NCI-H345 treated with DMSO at 0.1 percent for 48 hours (cell line): ENCODE measurements at regions not wholly inside any gene's neighbourhood (a gene's known extent, or its start where the extent isn't known, plus 50 kb on each side); places are given as distances from the start of the nearest gene placed in this dataset.

Experiments
- DNase-seq: peaks from one replicate; lab custom pipeline; 2025; ENCODE audit not compliant: unreplicated experiment; lab: John Stamatoyannopoulos, UW

DNA sequence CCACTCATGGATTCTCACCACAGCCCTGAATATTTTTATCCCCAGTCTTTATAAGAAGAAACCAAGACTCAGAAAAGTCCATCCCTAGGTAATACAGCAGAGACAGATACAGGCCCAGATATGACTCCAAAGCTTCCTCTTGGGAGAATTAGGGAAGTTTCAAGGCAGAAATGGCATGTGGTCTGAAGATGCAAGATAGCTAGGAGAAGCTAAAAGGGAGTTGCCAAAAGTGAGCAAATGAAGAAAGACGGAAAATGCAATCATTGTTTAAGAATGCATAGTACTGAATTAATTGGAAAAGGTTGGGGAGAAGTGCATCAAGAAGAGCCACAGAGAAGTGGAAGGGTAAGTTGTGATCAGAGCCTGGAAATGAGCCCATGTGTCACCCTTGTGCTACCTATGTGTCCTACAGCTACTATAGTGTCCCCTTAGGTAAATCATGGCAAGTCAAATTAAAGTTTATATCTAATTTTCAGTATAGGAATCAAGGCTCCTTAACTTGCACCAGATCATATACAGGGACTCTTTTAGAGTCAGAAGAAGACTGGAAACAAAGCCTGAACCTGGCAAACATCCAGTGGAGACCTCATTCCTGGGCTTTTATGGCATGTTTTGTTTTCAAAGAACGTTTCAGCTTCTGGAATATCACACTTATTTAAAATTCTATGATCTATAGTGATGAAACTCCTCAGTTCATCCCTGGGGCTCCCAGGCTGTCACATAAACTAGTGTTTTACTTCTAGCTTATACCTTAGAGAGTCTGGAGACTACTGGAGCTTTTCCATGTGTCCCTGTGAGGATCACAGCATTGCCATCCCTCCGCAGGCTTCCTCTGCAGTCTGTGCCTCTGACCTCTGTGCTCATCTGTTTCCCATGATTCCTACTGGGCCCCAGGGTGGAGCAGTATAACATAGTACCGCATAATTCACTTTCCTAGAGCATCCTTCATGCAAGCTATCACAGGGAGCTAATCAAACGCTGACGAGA, 189.0 kb upstream of the CDKN3 start:
- DNase-seq = no peak

DNA sequence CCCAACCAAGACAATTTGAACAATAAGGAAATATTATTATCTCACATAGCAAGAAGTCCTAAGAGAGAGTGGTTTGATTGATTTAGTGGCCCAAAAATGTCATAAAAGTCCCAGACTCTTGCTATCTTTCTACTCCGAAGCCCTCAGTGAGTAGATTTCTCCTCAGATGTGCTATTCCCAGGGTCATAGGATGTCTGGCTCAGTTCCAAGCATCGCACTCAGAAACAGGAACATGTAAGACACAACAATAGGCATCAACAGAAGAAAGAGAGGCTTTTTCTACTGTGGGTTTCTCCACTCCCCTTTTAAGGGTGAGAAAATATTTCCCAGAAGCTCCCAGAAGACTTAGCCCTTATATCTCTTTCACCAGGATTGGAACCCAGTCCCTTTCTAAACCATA, 188.1 kb upstream of the CDKN3 start:
- DNase-seq = no peak

DNA sequence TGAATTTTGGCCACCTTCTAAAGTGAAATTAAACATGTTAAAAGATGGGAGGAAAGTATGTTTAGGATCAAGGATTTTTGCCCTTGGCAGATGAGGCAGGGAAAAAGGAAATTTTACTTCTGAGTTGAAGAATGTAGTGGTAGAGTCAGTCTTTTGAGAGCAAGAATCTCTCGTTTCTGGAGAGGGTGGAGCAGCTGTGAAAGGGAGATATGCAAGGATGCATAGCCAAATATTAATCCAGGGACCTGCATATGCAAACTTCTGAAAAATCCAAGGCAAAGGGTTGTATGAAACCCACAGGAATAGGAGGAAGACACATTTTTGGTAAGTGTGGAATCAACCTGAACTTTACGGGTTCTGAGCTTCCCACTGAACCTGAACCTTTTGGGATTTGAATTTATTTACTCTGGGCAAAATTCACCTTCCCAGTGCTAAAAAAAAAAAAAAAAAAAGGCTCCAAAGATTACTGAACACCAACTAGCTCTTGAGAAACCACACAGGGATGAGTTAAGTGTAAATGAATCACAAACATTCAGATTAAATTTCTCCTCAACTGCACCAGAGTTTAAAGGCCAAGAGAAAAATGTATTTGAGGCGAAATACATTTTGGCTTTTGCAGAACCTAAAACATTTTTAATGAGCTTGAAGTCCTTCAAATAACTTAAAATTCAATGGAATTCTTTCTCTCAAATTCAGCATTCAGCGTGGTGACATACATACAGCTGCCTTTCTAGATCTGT, 187.1 kb upstream of the CDKN3 start:
- DNase-seq = no peak

DNA sequence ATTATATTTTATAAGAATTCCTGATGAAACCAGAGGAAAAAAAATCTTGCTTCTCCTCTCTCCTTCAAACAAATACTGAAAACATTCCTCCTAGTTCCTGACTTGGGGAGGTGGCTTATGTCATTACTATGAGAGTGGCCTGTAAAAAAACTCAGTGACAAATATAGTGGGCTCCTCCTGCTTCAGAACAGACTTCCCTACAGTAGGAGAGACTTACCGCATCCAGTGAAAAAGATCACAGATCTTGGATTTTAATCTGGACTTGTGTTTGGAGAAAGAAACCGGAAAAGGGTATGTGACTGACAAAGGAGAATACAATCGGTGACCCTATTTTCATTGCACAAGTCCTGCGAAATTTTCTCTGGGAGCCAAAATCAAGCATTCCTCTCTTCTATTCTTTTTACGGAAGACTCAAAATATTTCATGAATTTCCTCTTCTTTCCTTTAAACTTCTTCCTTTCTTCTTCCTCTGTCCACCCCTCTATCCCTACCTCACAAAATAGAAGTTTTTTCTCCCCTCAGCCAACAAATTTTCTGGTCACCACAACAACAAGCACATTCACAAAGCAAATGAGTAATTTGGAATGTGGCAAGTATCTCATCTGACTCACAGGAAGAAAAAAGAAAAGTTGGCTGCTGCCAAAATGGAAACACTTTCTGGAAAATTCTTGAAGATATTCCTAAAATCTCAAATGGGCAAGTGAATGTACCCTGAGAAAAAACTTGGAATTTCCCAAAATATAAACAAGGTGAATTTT, 185.1 kb upstream of the CDKN3 start:
- DNase-seq = no peak

DNA sequence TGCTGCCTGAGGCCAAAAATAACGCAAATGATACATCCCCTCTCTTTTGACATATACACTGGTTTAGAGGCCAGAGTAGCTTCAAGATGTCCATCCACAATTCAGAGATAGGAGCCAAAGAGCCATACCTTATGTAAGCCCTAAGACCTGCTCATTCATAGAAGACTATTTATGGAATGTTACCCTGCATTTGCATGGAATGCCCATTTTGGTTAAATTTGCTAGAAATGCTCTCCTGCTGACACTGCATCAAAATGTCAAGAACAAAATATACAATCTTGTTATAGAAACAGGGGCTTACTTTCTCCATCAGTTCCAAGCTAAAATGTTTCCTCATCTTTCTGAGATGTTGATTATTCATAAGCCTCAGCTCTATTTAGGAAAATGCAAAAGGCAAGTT, 183.3 kb upstream of the CDKN3 start:
- DNase-seq = no peak

DNA sequence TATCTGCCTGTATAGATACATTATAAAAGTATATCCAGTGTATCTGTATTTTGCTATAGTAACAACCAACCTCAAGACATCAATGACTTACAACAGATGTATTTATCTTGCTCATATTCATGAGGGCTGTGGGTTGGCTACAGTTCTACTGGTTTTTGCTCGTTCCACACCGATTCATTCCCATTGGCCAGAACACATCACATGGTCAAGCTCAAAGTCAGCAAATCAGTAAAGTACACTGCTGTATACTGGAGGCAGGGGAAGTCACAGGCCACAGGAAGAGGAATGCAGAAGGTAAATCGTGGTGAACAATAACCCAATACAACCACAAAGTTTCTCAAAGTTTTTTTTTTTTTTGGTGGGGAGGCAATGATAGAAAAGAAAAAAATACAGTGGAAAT, 180.0 kb upstream of the CDKN3 start:
- no peak for DNase-seq

DNA sequence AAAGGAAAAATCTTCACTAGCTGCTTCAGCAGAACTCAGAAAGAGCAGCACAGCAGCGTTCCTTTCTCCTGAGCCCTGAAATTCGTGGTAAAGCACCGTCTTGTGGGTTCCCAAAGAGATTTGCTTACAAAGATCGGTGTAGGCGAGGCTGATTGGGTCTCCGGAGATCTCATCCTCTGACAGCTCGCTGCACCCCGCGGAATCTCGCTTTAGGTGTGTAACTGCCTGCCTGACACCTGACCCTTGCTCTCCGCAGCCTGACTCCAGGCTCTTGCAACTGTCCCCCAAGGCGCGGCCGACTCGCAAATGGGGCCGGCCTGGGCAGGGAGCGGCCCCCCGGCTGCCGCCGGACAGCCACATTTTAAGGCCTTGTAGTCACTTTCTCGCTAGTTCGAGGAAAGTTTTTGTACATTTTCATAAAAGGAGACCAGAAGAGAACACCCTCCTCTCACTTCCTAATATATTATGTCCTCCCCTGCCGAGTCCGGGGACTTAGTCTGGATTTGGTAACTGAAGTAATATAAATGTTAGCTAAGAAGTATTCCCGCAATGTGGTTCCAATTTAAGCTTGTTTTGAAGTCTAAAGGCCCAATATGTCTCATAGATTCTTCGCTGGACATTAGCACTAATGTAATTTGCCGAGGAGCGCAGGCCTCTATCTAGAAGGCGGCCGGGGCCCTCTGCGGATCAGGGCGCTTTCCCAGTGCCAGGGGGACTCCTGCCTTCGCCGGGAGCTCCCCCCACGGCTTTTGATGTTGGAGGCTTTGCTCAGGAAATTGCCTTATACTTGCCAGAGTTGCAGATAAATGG, 177.3 kb upstream of the CDKN3 start:
- DNase-seq = no peak

DNA sequence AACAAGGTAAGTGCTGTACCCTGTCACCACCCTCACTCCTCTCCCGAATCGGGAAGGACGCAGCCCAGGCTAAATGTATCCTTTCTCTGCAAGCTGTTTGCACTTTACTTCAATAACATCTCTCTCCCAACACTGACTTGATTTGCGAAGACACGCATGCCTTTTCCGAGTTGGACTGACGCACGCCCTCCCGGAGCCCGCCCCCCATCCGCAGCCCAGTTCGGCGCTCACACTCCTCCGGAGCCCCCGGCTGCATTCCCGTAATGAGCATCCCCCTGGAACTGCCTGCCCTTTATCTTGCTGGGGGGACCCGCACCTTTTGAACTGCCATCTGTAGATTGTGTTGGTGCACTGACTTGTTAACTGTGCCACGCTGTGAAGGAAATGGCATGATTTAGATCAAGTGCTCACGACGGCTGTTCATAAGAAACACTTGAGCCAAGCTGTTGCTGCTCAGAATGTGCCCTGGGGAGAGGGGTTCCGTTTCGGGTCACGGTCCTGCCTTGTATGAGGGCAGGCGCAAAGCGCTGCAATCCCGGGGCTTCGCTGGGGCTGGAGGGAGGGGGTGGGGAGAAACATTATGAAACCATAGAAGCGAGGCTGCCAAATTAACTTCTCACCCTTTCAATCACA, 176.6 kb upstream of the CDKN3 start:
- no peak for DNase-seq

DNA sequence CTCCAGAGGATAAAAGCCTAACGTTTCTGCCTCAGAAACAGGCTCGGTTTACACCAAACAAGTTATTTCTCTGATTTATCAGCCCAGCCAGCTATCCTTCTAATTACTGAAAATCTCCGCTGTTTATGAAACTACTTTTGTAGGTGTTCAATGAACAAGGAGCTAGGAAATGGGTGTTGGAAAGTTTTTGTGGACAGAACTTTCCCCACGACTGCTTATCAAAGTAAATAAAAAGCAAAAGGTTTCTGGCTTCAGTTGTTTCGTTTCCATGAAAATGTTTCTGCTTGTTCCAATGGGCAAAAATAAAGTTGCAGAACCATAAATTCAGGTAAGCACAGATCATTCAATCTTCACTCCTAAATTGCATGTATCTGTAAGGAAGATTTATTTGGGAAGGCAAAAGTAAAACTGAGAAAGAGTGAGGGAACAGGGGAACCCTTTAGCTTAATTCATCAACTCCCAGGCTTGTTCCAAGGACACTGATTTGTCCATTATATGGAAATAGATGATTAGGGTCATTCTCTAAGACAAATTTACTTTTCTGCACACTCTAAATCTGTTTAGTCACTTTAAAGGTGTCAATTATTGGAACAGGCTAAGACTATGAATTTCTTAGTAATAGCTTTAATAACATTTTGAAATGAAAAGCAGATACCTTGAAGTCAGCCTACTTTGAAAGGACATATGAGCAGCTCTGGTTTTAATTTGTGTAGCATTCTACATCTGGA, 175.9 kb upstream of the CDKN3 start:
- DNase-seq = no peak

DNA sequence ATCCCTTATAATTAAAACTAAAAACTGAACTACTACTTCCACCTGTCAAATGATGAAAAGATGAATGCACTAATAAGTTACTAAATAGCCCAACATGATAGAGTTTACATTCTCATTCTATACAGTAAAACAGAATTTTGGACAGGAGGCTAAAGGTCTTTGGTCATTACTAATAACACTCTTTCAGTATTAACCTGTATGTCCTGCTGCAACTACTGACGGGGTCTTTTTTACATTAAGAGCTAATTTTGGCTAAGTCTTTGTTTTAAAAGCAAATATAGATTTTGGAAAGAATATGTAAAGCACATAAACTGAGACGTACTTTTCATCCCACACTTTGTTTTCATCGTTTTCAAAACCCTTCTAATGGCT, 175.4 kb upstream of the CDKN3 start:
- DNase-seq = no peak

DNA sequence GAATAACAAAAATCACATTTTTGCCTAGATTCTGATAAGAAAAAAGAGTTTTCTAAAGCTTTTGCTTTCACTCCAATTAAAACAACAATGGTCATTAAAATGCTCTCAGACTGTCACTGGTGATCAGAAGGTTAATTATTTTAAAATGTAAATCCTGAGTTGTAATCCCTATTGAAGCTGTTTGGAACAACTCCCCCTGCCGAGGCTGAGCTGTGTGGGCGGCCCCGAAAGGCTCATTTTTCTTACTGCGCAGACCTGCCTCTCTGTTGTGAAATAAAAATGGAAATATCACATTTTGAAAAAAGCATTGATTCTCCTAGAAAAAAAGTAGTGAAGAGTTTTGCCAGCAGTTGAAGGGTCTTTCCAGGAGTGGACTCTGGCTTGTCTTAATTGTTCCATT, 174.8 kb upstream of the CDKN3 start:
- no peak for DNase-seq

DNA sequence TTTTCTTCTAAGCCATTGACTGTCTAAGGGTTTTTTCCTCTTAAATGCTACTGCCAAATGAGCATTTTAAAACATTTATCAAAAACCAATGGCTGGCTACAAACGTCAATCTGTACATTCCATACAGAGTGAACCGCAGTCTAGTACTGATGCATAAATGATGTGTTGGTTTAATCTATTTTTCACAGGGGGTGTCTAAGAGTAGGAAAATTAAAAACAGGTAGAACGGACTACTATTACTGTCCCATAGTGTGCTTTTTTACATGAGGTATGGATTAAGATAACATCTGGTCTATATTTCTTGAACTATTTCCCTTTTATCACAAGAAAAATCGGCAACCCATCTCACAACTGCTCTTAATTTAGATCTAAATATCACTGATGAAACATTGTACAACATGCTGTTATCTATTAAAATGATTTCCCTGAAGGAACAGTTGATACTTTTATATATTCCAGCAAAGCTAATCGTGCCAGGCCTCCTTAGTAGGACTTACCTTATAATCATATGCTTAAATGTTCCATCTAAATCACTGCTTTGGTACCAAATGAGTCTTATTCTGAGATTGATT, 172.9 kb upstream of the CDKN3 start:
- DNase-seq = no peak

DNA sequence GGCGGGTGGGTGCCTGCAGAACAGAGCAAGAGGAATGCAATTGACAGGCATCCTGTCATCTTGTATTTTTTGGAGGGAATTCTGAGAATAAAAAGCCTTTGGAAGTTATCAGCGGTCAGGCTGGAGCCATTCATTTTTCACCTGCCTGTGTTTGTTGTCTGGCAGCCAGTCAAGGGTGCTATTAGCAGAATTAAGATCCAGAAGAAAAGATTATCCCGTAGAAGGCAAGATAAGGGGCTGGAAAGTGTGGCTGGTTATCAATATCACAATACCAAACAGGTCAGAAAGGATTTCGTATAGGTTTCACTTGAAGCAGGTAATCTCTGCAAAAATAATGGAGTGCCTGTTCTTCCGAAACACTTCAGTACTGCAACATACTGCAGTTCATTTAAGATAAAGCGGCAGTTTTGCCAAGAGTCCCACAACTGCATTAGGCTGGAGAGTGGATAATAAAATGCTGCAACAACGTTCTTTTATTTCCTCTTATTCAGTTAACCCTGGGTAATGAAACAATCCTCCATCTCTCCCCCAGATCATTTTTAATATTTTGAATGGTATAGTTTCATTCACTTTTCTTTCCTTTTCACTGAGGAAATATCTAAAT, 171.2 kb upstream of the CDKN3 start:
- DNase-seq = no peak

DNA sequence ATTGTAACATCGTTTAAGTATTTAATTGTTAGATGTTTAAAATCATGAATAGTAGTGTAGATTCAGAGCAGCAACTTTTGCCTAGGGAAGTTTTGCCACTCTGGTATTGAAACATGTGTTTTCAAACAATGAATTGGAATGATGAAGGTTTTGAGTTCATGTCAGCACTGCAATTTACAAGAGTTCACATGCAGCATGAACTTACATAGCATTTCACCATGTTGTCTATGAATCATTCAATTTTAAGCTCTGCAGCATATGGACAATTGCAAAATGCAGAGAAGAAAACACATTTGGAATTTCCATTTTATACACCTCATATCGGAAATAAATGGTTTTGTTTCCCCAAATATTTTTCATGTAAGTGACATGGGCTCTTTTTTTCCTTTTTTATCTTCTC, 170.7 kb upstream of the CDKN3 start:
- DNase-seq = no peak

DNA sequence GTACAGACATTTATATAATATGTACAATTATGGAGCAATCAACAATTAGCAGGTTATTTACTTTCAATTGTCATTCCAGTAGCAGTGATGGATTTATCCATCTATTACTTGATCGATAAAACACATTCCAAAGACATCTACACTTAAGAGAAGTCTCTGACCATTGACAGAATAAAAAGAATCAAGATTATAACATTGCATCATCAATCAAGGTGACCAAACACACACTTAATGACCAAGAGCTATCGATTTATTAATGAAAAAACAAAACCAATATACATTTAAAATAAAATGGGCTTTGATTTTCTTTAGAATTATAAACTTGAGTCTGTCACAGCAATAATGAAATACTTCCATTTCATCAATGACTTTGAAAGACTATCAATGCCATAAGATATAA, 170.2 kb upstream of the CDKN3 start:
- DNase-seq = no peak

DNA sequence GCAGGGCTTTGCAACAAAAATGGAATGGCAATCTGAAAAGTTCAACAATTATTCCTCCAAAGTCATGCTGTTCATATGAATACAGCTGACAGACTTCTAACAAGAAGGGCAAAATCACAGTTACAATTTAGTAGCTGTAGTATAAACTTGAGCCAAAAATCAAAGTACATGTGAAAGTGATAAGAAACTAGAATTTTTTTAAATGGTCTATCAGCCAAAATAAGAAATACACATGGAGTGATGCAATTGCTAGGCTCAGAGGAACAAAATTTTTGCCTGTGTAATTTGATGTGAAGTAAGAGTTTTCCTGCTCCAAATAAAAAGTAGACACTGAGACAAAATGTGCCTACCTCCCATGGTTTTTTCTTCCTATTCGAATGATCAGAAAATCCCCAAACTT, 167.7 kb upstream of the CDKN3 start:
- no peak for DNase-seq

DNA sequence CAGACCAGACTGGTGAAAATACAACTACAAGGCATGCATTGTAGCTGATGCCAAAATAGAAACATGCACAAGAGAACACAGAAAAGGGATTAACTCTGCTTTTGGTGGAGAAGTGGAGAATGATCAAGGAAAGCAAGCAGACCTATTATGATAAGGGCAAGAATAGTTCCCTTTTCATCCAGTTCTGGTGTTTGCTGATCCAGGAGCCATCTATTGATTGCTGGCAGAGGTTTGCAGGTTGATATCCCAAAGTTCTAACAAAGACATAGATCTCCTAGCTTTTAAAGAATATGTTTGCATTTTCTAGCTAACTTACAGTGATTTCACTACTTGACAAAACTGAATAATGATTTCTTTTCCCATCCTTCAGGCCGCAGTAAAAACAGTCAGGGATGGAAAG, 166.2 kb upstream of the CDKN3 start:
- no peak for DNase-seq

DNA sequence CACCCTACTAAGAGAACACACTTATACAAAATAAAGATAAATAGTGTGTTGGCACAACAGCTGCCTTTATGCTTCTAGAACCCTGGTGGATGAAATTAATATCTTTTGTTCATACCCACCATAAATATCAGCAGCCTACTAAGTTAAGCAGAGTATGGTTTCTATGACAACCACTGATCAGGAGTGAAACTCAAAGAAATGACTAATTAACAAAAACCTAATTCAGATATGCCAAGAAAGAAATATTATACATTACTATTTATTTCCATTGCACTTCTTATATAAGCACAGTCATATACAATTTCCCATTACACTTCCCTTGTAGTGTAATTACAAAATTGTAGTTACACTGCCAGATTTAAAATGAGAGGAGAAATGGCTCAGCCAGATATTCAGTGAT, 164.1 kb upstream of the CDKN3 start:
- no peak for DNase-seq

DNA sequence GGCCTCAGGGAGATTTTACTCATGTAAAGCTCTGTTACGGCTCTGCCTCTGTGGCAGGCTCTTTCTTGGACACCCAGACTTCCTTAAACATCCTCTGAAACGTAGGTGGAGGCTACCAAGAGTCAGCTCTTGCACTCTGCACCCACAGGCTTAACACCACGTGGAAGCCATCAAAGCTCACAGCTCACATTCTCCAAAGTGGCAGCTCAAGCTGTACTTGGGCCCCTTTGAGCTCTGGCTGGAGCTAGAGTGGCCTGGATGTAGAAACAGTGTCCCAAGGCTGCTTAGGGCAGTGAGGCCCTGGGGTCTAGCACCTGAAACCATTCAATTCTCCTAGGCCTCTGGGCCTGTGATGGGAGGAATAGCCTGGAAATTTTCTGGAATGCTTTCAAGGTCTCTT, 155.3 kb upstream of the CDKN3 start:
- no peak for DNase-seq
